ENCODE measurements at regions not wholly inside any gene's neighbourhood (a gene's known extent, or its start where the extent isn't known, plus 50 kb on each side); places are given as distances from the start of the nearest gene placed in this dataset.
"Not testable (repeated sequence)": the region's sequence is repeated elsewhere in the genome, so short reads cannot be mapped to it uniquely, and the experiment has no call there.

DNA sequence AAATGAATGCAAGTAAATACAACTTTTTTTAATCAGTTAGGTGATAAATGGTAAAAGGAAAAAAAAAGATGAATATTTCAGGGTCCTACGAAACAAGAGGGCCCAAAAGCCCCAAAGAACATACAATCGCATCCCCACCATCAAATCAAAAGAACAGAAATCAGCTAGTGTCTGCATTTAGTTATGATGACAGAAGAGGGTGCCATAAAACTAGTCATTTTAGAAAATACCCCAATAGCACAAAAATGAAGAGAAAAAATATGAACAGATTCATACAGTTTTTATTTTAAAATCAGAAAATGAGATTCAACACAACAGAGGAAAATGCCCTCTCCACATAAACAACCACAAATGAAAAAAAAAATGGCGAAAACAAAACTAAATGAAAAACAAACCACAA lies 905.5 kb downstream of the REEP3 start:
- no peak overlapping the region for H3K4me3 ChIP-seq (ENCODE audit: control insufficient read depth, low read depth, low read length)
- TF ChIP-seq, protein P1, sequence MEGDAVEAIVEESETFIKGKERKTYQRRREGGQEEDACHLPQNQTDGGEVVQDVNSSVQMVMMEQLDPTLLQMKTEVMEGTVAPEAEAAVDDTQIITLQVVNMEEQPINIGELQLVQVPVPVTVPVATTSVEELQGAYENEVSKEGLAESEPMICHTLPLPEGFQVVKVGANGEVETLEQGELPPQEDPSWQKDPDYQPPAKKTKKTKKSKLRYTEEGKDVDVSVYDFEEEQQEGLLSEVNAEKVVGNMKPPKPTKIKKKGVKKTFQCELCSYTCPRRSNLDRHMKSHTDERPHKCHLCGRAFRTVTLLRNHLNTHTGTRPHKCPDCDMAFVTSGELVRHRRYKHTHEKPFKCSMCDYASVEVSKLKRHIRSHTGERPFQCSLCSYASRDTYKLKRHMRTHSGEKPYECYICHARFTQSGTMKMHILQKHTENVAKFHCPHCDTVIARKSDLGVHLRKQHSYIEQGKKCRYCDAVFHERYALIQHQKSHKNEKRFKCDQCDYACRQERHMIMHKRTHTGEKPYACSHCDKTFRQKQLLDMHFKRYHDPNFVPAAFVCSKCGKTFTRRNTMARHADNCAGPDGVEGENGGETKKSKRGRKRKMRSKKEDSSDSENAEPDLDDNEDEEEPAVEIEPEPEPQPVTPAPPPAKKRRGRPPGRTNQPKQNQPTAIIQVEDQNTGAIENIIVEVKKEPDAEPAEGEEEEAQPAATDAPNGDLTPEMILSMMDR (IDR thresholded peaks at IDR 0.05; ENCODE audit: control insufficient read depth, insufficient read depth, low read depth, low read length, missing control alignments) = no peak
- DNase-seq (ENCODE audit: low read depth) = no peak

DNA sequence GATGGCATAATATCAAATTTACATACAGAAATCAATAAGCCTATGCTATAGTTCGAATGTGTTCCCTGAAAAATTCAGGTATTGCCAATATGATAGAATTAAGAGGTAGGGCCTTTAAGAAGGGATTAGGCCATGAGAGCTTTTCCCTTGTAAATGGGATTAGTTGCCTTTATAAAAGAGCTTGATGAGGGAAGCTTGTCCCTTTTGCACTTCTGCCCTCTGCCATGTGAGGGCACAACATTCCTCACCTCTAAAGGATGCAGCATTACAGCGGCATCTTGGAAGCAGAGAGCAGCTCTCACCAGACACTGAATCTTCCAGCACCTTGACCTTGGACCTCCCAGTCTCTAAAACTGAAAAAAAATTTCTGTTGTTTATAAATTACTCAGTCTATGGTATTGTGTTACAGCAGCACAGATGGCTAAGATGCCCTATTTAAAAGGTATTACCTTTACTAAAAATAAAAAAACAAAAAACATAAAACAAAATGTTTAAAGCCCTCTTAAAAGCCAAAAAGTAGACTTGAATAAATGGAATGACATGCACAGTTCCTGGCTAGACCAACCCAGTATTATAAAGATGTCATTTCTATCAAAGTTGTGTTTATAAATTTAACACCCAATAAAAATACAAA lies 909.6 kb downstream of the REEP3 start:
- DNase-seq (ENCODE audit: low read depth) = no peak
- TF ChIP-seq, protein P1 (IDR thresholded peaks at IDR 0.05; ENCODE audit: control insufficient read depth, insufficient read depth, low read depth, low read length, missing control alignments) = no peak
- H3K4me3 ChIP-seq (ENCODE audit: control insufficient read depth, low read depth, low read length) = no peak overlapping the region

DNA sequence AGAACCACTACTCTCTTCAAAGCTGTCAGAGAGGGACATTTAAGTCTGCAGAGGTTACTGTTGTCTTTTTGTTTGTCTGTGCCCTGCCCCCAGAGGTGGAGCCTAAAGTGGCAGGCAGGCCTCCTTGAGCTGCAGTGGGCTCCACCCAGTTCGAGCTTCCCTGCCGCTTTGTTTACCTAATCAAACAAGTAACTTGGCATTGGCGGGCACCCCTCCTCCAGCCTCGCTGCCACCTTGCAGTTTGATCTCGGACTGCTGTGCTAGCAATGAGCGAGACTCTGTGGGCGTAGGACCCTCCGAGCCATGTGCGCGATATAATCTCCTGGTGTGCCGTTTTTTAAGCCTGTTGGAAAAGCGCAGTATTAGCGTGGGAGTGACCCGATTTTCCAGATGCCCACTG lies 920.7 kb downstream of the REEP3 start:
- H3K4me3 ChIP-seq (ENCODE audit: control insufficient read depth, low read depth, low read length); DNase-seq (ENCODE audit: low read depth): not testable (repeated sequence)

- DNase-seq (ENCODE audit: low read depth) = no peak
- H3K4me3 ChIP-seq (ENCODE audit: control insufficient read depth, low read depth, low read length) = no peak overlapping the region
- TF ChIP-seq, protein P1 (IDR thresholded peaks at IDR 0.05; ENCODE audit: control insufficient read depth, insufficient read depth, low read depth, low read length, missing control alignments) = no peak
Measured at GRCh38 chr10:64444163-64444562, 923.0 kb downstream of the REEP3 start.

DNA sequence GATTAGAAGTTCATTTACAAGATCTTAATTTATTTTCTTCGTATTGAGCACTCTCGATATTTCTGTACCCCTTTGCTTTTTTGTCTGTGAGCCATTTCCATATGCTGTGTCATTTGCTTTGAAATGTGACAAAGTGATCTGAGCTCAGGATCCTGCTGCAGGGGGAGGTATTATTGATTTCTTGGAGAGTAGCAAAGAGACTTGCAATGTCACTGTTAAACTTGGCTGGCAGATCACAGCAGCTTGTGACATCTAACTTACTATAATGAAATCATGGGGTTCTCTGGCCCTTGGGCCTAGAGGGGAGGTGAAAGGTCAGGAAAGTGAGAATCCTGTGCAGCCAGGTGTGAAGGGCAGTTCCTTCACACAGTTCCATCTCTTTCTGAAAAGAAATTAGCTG lies 923.4 kb downstream of the REEP3 start:
- no peak overlapping the region for H3K4me3 ChIP-seq (ENCODE audit: control insufficient read depth, low read depth, low read length)
- TF ChIP-seq, protein P1 (IDR thresholded peaks at IDR 0.05; ENCODE audit: control insufficient read depth, insufficient read depth, low read depth, low read length, missing control alignments) = no peak

GRCh38 chr10:64449603-64450002 lies 928.4 kb downstream of the REEP3 start:
- TF ChIP-seq, protein P1 (IDR thresholded peaks at IDR 0.05; ENCODE audit: control insufficient read depth, insufficient read depth, low read depth, low read length, missing control alignments) = no peak
- no peak for DNase-seq (ENCODE audit: low read depth)
- no peak overlapping the region for H3K4me3 ChIP-seq (ENCODE audit: control insufficient read depth, low read depth, low read length)

More for the DNA sequence above, 923.4 kb downstream of the REEP3 start:
- no peak for DNase-seq (ENCODE audit: low read depth)

- TF ChIP-seq, protein P1 (IDR thresholded peaks at IDR 0.05; ENCODE audit: control insufficient read depth, insufficient read depth, low read depth, low read length, missing control alignments) = no peak
- no peak overlapping the region for H3K4me3 ChIP-seq (ENCODE audit: control insufficient read depth, low read depth, low read length)
- no peak for DNase-seq (ENCODE audit: low read depth)
Measured at GRCh38 chr10:64450312-64450711, 929.1 kb downstream of the REEP3 start.

Measured in AG09309 (cell line).